ENCODE measurements at regions not wholly inside any gene's neighbourhood (a gene's known extent, or its start where the extent isn't known, plus 50 kb on each side); places are given as distances from the start of the nearest gene placed in this dataset.

- ATAC-seq (ENCODE audit: low read depth) (peak; percentile 60; the same call in 1 of the 2 replicates), DNase-seq (peak; percentile 73)
- H3K4ac ChIP-seq (ENCODE audit: low read depth, low read length): peak overlapping the region; percentile 27; the same call in 1 of the 2 replicates
- intact Hi-C loops (cut with micrococcal nuclease) (no loop called here), in situ Hi-C loops (cut with MboI; ENCODE audit: low sequenced_read_pairs) (no loop called here), dilution Hi-C loops (cut with HindIII; ENCODE audit: low sequenced_read_pairs, unreplicated experiment) (no loop called here)
- CTCF ChIA-PET: interaction anchor here (0.9 kb wide), 1 partner anchor 9 kb away, joined by 3 read pairs; no protein-coding TSS in a partner anchor
- no peak overlapping the region for H3K4me3 ChIP-seq (ENCODE audit: insufficient read depth, low read depth, low read length)
- peak overlapping the region; percentile 48; the same call in 1 of the 2 replicates for H3K27ac ChIP-seq (ENCODE audit: insufficient read depth, low read length)
- no peaks in the 10 kb centered on the region for H3K9me3 ChIP-seq (ENCODE audit: control insufficient read depth, insufficient read depth, low read length)
- no peak overlapping the region for H2BK15ac ChIP-seq (ENCODE audit: low read depth, low read length)
- peak overlapping the region; percentile 26; the same call in 1 of the 2 replicates for H2AK5ac ChIP-seq (ENCODE audit: low read depth, low read length)
- H2BK5ac ChIP-seq (ENCODE audit: low read depth, low read length, poor library complexity, severe bottlenecking): peak overlapping the region; percentile 65
- no peaks in the 10 kb centered on the region for H3K4me1 ChIP-seq (ENCODE audit: control insufficient read depth, insufficient read depth, low read length)
- 0 out of 2 replicates have a peak overlapping the region, but pooled peaks have one; percentile 53 for H2BK120ac ChIP-seq (ENCODE audit: low read depth, low read length)
- no TSS peak for BruUV-seq (replicated peaks)
- no peak overlapping the region for H3K14ac ChIP-seq (replicated peaks; ENCODE audit: low read depth, low read length)
- no peaks in the 10 kb centered on the region for H3K9me1 ChIP-seq (ENCODE audit: insufficient read depth, low read length)
- H3K36me3 ChIP-seq (ENCODE audit: control insufficient read depth, insufficient read depth, low read length): no peaks in the 10 kb centered on the region
- no peak overlapping the region for H3K23ac ChIP-seq (ENCODE audit: low read depth, low read length)
- no peak overlapping the region for H3K56ac ChIP-seq (ENCODE audit: extremely low read depth, insufficient read depth, low read length)
- H3K27me3 ChIP-seq (ENCODE audit: control insufficient read depth, insufficient read depth, low read length): peaks cover 3% of the 10 kb centered on the region
- no peaks in the 10 kb centered on the region for H3K79me1 ChIP-seq (ENCODE audit: low read depth in 1 of 2, low read length in 2 of 2)
- peak overlapping the region; percentile 24; the same call in 1 of the 2 replicates for H2BK20ac ChIP-seq (ENCODE audit: low read depth, low read length)
- H4K20me1 ChIP-seq (ENCODE audit: insufficient read depth, low read length): no peaks in the 10 kb centered on the region
- WGBS, 2 experiments (ENCODE audit: extremely low coverage in 2 of 2, insufficient read length in 1 of 2): no CpG with 5 or more reads among the region's 8 CpGs
- H4K8ac ChIP-seq (ENCODE audit: low read depth in 2 of 2, low read length in 2 of 2): peak overlapping the region; percentile 12 to 69; a peak in 1 of 4 replicates
- no peak overlapping the region; the same call in 1 of the 2 replicates for H4K91ac ChIP-seq (ENCODE audit: insufficient read depth, low read depth, low read length)
- TF ChIP-seq USF2 (IDR thresholded peaks at IDR 0.05; ENCODE audit: low read depth, low read length) (peak; percentile 45; the same call in 1 of the 2 replicates), RFX5 (IDR thresholded peaks at IDR 0.05; ENCODE audit: low read depth, low read length) (no peak), BHLHE40 (IDR thresholded peaks at IDR 0.05; ENCODE audit: low read depth, low read length) (peak; percentile 47; the same call in 1 of the 2 replicates), MXI1 (IDR thresholded peaks at IDR 0.05; ENCODE audit: borderline replicate concordance, low read depth, low read length) (no peak), RCOR1 (IDR thresholded peaks at IDR 0.05; ENCODE audit: insufficient replicate concordance, low read length) (no peak), MAFK (IDR thresholded peaks at IDR 0.05; ENCODE audit: low read depth, low read length) (no peak), ELK1 (IDR thresholded peaks at IDR 0.05; ENCODE audit: borderline replicate concordance, low read depth, low read length) (no peak), SMC3 (IDR thresholded peaks at IDR 0.05; ENCODE audit: low read depth, low read length) (no peak)
- H2AFZ ChIP-seq (replicated peaks; ENCODE audit: low read length, poor library complexity): peak overlapping the region; percentile 69
- peak overlapping the region; percentile 31; the same call in 1 of the 2 replicates for H3K4me2 ChIP-seq (ENCODE audit: low read depth, low read length)
- no peak overlapping the region for H2AK9ac ChIP-seq (replicated peaks; ENCODE audit: low read depth, low read length, poor library complexity)
- no peak overlapping the region for H3K9ac ChIP-seq (ENCODE audit: low read depth, low read length)
- no peak overlapping the region for H4K5ac ChIP-seq (ENCODE audit: low read depth, low read length)
- H3K18ac ChIP-seq (ENCODE audit: low read depth, low read length): peak overlapping the region; percentile 53; the same call in 1 of the 2 replicates
- POLR2A ChIA-PET (ENCODE audit: unreplicated experiment): no interaction called here
Measured at GRCh38 chr11:45400591-45400990, 114.5 kb upstream of the SYT13 start.

Data from IMR-90 (cell line).